Testis (tissue), 2 donors: ENCODE measurements at regions not wholly inside any gene's neighbourhood (a gene's known extent, or its start where the extent isn't known, plus 50 kb on each side); places are given as distances from the start of the nearest gene placed in this dataset.

Source experiments
- CTCF ChIP-seq, 3 experiments: fragments of 450-650 bp in 2 of 3; fragments of 200-600 bp in 1 of 3; sonication (generic) in 1 of 3; IDR thresholded peaks; one replicate each; pipeline ENCODE4 v1.5.1; 2016 to 2019; ENCODE audit warnings: antibody characterized with exemption in 3 of 3, mild to moderate bottlenecking in 2 of 3, moderate library complexity in 1 of 3
- POLR2A ChIP-seq: fragments of 450-650 bp; IDR thresholded peaks from one replicate; pipeline ENCODE4 v1.6.1; 2017; ENCODE audit warnings: antibody characterized with exemption, mild to moderate bottlenecking, moderate library complexity

DNA sequence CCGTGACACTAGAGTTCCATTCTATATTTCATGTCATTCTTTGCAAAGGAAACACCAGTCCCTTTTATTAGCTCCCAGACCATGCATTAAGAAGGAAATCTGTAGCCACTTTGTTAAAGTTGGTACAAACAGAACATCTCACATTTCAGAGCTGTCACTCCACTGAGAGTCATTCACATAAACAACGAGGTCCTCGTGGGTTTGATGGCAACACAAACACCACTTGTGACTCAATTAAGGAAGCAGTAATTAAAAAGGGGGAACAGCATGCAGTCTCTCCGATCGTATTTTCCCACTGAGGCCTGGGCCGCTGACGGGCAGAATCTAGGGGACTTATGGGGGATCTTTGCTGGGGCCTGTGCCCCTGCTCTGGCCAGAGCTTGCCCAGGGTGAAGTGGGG is 94.2 kb upstream of the ZNF618 start:
- no peak for TF ChIP-seq CTCF (IDR thresholded peaks at IDR 0.05)
- TF ChIP-seq POLR2A: no peak
